ENCODE measurements at regions not wholly inside any gene's neighbourhood (a gene's known extent, or its start where the extent isn't known, plus 50 kb on each side); places are given as distances from the start of the nearest gene placed in this dataset.

DNA sequence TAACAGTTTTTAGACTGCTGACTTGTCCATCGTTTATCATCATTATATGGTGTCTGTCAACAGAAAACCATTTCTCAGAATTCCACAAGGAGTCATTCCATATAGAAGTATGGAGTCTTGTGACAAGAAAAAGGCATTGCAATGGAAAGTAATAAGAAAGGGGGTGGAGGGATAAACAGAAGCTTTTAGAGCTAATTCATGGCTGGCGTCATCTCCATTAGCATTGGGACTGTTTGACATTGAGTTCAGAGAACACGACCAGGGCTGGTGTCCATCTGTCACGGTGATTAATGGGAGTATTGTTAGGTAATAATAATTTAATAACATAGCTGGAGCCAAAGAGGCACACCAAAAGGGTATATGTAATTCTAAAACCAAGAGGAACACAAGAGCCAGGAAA is 101.9 kb upstream of the SFRP2 start:
- Histone ChIP-seq H3K36me3 (ENCODE audit: insufficient read depth, low read length, poor library complexity, severe bottlenecking) (no peaks in the 10 kb centered on the region), H3K27me3 (replicated peaks; ENCODE audit: insufficient read depth, low read depth, low read length, poor library complexity) (no peaks in the 10 kb centered on the region), H3K9me3 (ENCODE audit: low read depth, low read length, poor library complexity, severe bottlenecking) (no peaks in the 10 kb centered on the region), H3K27ac (ENCODE audit: low read depth, low read length, poor library complexity, severe bottlenecking) (no peak overlapping the region), H3K4me3 (ENCODE audit: low read depth, low read length, poor library complexity, severe bottlenecking) (no peak overlapping the region), H3K4me1 (ENCODE audit: insufficient read depth, low read length, poor library complexity, severe bottlenecking) (no peaks in the 10 kb centered on the region)
- no peak for DNase-seq (ENCODE audit: low spot score)
- intact Hi-C loops (cut with micrococcal nuclease; ENCODE audit: unreplicated experiment), result no loop called here
- ChIA-PET POLR2A (ENCODE audit: low non-redundant PET) (no interaction called here), CTCF (no interaction called here)
- TF ChIP-seq EZH2 (IDR thresholded peaks at IDR 0.05; ENCODE audit: borderline replicate concordance, low read depth, low read length, poor library complexity, severe bottlenecking), result no peak
- TF ChIP-seq, protein P1, sequence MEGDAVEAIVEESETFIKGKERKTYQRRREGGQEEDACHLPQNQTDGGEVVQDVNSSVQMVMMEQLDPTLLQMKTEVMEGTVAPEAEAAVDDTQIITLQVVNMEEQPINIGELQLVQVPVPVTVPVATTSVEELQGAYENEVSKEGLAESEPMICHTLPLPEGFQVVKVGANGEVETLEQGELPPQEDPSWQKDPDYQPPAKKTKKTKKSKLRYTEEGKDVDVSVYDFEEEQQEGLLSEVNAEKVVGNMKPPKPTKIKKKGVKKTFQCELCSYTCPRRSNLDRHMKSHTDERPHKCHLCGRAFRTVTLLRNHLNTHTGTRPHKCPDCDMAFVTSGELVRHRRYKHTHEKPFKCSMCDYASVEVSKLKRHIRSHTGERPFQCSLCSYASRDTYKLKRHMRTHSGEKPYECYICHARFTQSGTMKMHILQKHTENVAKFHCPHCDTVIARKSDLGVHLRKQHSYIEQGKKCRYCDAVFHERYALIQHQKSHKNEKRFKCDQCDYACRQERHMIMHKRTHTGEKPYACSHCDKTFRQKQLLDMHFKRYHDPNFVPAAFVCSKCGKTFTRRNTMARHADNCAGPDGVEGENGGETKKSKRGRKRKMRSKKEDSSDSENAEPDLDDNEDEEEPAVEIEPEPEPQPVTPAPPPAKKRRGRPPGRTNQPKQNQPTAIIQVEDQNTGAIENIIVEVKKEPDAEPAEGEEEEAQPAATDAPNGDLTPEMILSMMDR (conservative IDR thresholded peaks at IDR 0.05; ENCODE audit: low read depth, low read length), result no peak
- BruUV-seq (replicated peaks), result no TSS peak

DNA sequence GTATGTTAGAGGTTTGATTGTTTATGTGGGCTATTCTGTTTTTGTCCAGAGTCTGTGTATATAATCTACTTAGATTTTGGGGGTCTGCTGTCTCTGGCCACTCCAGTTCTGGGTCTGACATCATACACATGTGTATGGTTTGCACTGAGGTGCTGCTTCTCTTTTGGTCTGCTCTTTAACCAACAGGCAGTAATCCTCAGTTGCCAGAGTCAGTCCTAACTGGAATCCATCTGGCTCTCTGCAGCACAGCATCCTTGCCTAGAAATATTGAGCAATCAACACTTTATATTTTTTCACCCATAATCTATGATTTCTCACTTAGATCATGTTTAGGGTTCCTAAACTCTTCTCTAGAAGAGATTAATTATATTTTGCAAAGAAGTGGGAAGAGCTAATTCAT is 98.3 kb upstream of the SFRP2 start:
- POLR2A ChIA-PET (ENCODE audit: low non-redundant PET), result no interaction called here
- H3K27me3 ChIP-seq (replicated peaks; ENCODE audit: insufficient read depth, low read depth, low read length, poor library complexity), result no peaks in the 10 kb centered on the region
- CTCF ChIA-PET, result no interaction called here
- H3K9me3 ChIP-seq (ENCODE audit: low read depth, low read length, poor library complexity, severe bottlenecking), result no peaks in the 10 kb centered on the region
- no TSS peak for BruUV-seq (replicated peaks)
- H3K27ac ChIP-seq (ENCODE audit: low read depth, low read length, poor library complexity, severe bottlenecking), result no peak overlapping the region
- intact Hi-C loops (cut with micrococcal nuclease; ENCODE audit: unreplicated experiment), result no loop called here
- no peaks in the 10 kb centered on the region for H3K4me1 ChIP-seq (ENCODE audit: insufficient read depth, low read length, poor library complexity, severe bottlenecking)
- no peak for DNase-seq (ENCODE audit: low spot score)
- TF ChIP-seq, protein P1 (conservative IDR thresholded peaks at IDR 0.05; ENCODE audit: low read depth, low read length), result no peak
- TF ChIP-seq EZH2 (IDR thresholded peaks at IDR 0.05; ENCODE audit: borderline replicate concordance, low read depth, low read length, poor library complexity, severe bottlenecking), result no peak
- H3K36me3 ChIP-seq (ENCODE audit: insufficient read depth, low read length, poor library complexity, severe bottlenecking), result no peaks in the 10 kb centered on the region
- no peak overlapping the region for H3K4me3 ChIP-seq (ENCODE audit: low read depth, low read length, poor library complexity, severe bottlenecking)

DNA sequence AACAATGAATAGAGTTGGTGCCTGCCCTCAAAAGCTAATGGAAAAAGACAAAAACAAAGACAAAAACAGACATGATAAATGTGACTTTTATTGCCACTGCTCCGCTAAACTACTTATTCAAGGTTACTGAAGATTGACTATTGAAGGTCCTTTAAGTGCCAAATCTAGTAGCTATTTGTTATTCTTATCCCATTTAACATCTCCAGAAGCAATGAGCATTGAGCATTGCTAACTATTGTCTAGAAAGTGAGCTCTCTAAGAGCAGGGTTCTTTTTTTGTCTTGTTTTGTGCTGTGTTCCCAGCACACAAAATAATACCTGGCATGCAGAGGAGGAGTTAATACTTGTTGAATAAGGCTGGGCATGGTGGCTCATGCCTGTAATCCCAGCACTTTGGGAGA is 95.4 kb upstream of the SFRP2 start:
- CTCF ChIA-PET, result no interaction called here
- Histone ChIP-seq H3K27me3 (replicated peaks; ENCODE audit: insufficient read depth, low read depth, low read length, poor library complexity) (no peaks in the 10 kb centered on the region), H3K36me3 (ENCODE audit: insufficient read depth, low read length, poor library complexity, severe bottlenecking) (no peaks in the 10 kb centered on the region), H3K9me3 (ENCODE audit: low read depth, low read length, poor library complexity, severe bottlenecking) (peaks cover 5% of the 10 kb centered on the region), H3K27ac (ENCODE audit: low read depth, low read length, poor library complexity, severe bottlenecking) (no peak overlapping the region), H3K4me3 (ENCODE audit: low read depth, low read length, poor library complexity, severe bottlenecking) (no peak overlapping the region), H3K4me1 (ENCODE audit: insufficient read depth, low read length, poor library complexity, severe bottlenecking) (no peaks in the 10 kb centered on the region)
- POLR2A ChIA-PET (ENCODE audit: low non-redundant PET), result no interaction called here
- no peak for DNase-seq (ENCODE audit: low spot score)
- TF ChIP-seq EZH2 (IDR thresholded peaks at IDR 0.05; ENCODE audit: borderline replicate concordance, low read depth, low read length, poor library complexity, severe bottlenecking), result no peak
- TF ChIP-seq, protein P1 (conservative IDR thresholded peaks at IDR 0.05; ENCODE audit: low read depth, low read length), result no peak
- intact Hi-C loops (cut with micrococcal nuclease; ENCODE audit: unreplicated experiment), result no loop called here
- no TSS peak for BruUV-seq (replicated peaks)
